Choroid plexus epithelial cell (primary cell): ENCODE measurements at regions not wholly inside any gene's neighbourhood (a gene's known extent, or its start where the extent isn't known, plus 50 kb on each side); places are given as distances from the start of the nearest gene placed in this dataset.

ENCODE experiments used
- DNase-seq: peaks from one replicate; pipeline ENCODE4 v3.0.0-alpha.2; 2010; ENCODE audit warnings: low read depth
- H3K4me3 ChIP-seq: 2 replicates; pipeline ENCODE4 v1.5.1; 2011; ENCODE audit warnings: low read depth, mild to moderate bottlenecking, control low read depth, low read length, moderate library complexity
- CTCF ChIP-seq: conservative IDR thresholded peaks from 2 replicates; pipeline ENCODE4 v1.5.1; 2011; ENCODE audit warnings: low read depth, mild to moderate bottlenecking, control low read depth, inconsistent platforms, low read length, moderate library complexity

- H3K4me3 ChIP-seq: no peak overlapping the region
- DNase-seq: no peak
- no peak for TF ChIP-seq CTCF
Measured at GRCh38 chr4:156636381-156636780, 335.2 kb downstream of the PDGFC start.

- no peak for DNase-seq
- TF ChIP-seq CTCF: no peak
- no peak overlapping the region for H3K4me3 ChIP-seq
Measured at GRCh38 chr4:156635051-156635450, 336.5 kb downstream of the PDGFC start.

- DNase-seq: peak; percentile 54
- H3K4me3 ChIP-seq: no peak overlapping the region
- no peak for TF ChIP-seq CTCF
Measured at GRCh38 chr4:156634612-156635011, 337.0 kb downstream of the PDGFC start.

- DNase-seq: no peak
- no peak for TF ChIP-seq CTCF
Measured at GRCh38 chr4:156633847-156634246, 337.8 kb downstream of the PDGFC start.

DNA sequence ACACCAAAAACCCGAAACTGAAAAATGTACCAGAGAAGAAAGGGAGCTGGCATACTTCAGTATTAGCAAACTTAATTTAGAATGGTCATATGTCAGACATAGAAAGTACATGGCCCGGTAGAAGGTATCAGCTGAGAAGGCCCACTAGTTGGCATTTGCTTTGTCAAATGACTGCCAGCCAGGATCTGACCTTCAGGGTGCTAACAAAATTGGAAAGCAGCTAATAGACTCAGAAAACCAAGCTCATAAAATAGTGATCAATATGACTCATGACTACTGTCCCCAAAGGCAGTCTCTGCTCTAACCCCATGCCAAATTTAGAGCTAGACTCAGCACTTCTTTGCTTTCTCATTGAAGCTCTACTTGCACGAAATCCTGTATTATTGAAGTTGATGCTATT is 342.7 kb downstream of the PDGFC start:
- no peak overlapping the region for H3K4me3 ChIP-seq
- no peak for TF ChIP-seq CTCF
- DNase-seq: no peak

More at GRCh38 chr4:156633847-156634246, 337.8 kb downstream of the PDGFC start:
- no peak overlapping the region for H3K4me3 ChIP-seq

- H3K4me3 ChIP-seq: no peak overlapping the region
- no peak for DNase-seq
- no peak for TF ChIP-seq CTCF
Measured at GRCh38 chr4:156623376-156623775, 348.2 kb downstream of the PDGFC start.

DNA sequence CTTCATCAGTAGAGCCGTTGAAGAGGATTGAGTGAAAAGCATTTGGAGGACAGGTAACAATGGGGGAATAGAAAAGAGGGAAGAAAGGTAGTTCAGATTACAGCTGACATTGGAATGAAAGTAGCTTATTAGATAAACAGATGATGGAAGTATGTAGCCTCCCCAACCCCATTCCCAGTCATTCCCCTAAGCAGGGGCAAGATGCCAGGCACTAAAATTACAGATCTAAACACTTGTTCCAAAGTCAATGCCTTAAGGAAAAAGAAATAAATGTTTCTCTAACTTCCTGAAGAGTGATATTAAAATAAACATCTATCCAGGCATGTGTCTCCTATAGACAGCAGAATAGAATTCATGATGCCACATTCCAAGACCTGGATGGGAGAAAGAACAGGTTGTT is 350.8 kb downstream of the PDGFC start:
- no peak overlapping the region for H3K4me3 ChIP-seq
- no peak for TF ChIP-seq CTCF
- DNase-seq: no peak
